A673 (cell line): ENCODE measurements at regions not wholly inside any gene's neighbourhood (a gene's known extent, or its start where the extent isn't known, plus 50 kb on each side); places are given as distances from the start of the nearest gene placed in this dataset.

Experiments used
- BruUV-seq: library from RNA; stranded (reverse); fragments of 400-500 nt; replicated peaks from 2 replicates; lab custom pipeline; 2021; lab: Mats Ljungman, UMichigan
- CTCF ChIA-PET: fragments of 300-600 bp; sonication (Branson Sonifier 250); formaldehyde crosslinking; loops from one replicate; lab custom pipeline; 2022; ENCODE audit warnings: antibody characterized with exemption; lab: Charles Lee
- POLR2A ChIA-PET: fragments of 300-600 bp; sonication (Branson Sonifier 250); formaldehyde crosslinking; loops from one replicate; lab custom pipeline; 2022; ENCODE audit warnings: antibody characterized with exemption; ENCODE audit not compliant: low non-redundant PET; lab: Charles Lee
- DNase-seq: peaks from one replicate; pipeline ENCODE4 v3.0.0-alpha.2; 2015; ENCODE audit warnings: low spot score
- H3K27ac ChIP-seq: fragments of 200-600 bp; sonication (generic); 2 replicates; pipeline ENCODE4 v1.5.1; 2016; ENCODE audit warnings: mixed run types, low read depth, mild to moderate bottlenecking, mixed read lengths, antibody characterized with exemption, low read length; ENCODE audit not compliant: poor library complexity, severe bottlenecking
- H3K27me3 ChIP-seq: fragments of 200-600 bp; sonication (generic); replicated peaks from 2 replicates; pipeline ENCODE4 v1.6.1; 2017; ENCODE audit warnings: mixed run types, low read depth, mild to moderate bottlenecking, mixed read lengths, antibody characterized with exemption, low read length; ENCODE audit not compliant: insufficient read depth, poor library complexity
- H3K36me3 ChIP-seq: fragments of 200-600 bp; sonication (generic); 2 replicates; pipeline ENCODE4 v1.6.1; 2016; ENCODE audit warnings: mixed run types, mild to moderate bottlenecking, mixed read lengths, antibody characterized with exemption, low read length; ENCODE audit not compliant: insufficient read depth, poor library complexity, severe bottlenecking
- H3K4me1 ChIP-seq: fragments of 200-600 bp; sonication (generic); 2 replicates; pipeline ENCODE4 v1.6.1; 2017; ENCODE audit warnings: mixed run types, mild to moderate bottlenecking, mixed read lengths, antibody characterized with exemption, low read length; ENCODE audit not compliant: insufficient read depth, poor library complexity, severe bottlenecking
- H3K4me3 ChIP-seq: fragments of 200-600 bp; sonication (generic); 2 replicates; pipeline ENCODE4 v1.5.1; 2016; ENCODE audit warnings: low read depth, mixed run types, mild to moderate bottlenecking, mixed read lengths, low read length; ENCODE audit not compliant: poor library complexity, severe bottlenecking
- H3K9me3 ChIP-seq: fragments of 200-600 bp; sonication (generic); 2 replicates; pipeline ENCODE4 v1.6.1; 2016; ENCODE audit warnings: mixed run types, low read depth, mild to moderate bottlenecking, mixed read lengths, antibody characterized with exemption, low read length; ENCODE audit not compliant: poor library complexity, severe bottlenecking
- EZH2 ChIP-seq: fragments of 200-600 bp; sonication (generic); IDR thresholded peaks from 2 replicates; pipeline ENCODE4 v1.6.1; 2017; ENCODE audit warnings: borderline replicate concordance, low read depth, mild to moderate bottlenecking, mixed read lengths, antibody characterized with exemption, low read length; ENCODE audit not compliant: poor library complexity, severe bottlenecking
- intact Hi-C: fragments of 100-400 bp; cut with micrococcal nuclease; formaldehyde crosslinking; loops from one replicate; pipeline ENCODE4 v1.10.0; 2022; ENCODE audit not compliant: unreplicated experiment
- TF ChIP-seq, protein P1 (sequence below): fragments of 300-800, 200-600 bp; sonication (generic); conservative IDR thresholded peaks from 2 replicates; pipeline ENCODE4 v1.5.1; 2017; ENCODE audit warnings: low read depth, mild to moderate bottlenecking, antibody characterized with exemption, low read length, moderate library complexity, mixed read lengths

DNA sequence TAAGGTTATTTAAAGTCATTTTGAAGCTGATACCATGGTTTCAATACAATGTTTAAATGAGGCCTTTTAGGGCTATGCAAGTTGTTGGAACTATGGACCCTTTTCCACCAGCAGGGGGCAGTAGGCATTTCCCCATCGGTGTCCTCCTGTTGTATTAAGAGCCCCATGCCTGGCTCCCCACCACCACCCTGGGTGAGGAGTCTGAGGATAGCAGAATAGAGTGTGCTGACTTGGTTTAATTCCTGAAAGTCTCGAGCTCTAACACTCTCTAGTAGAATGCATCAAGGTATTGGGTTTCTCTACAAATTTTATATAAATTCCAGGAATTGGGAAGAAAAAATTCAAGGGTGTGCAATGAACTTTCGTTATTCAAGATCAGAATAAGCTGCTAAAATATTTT, 234.8 kb upstream of the JADE1 start:
- no peaks in the 10 kb centered on the region for H3K27me3 ChIP-seq
- CTCF ChIA-PET: interaction anchor here (0.8 kb wide), 1 partner anchor 11 kb away, joined by 3 read pairs; no protein-coding TSS in a partner anchor
- H3K4me1 ChIP-seq: no peaks in the 10 kb centered on the region
- no peaks in the 10 kb centered on the region for H3K36me3 ChIP-seq
- POLR2A ChIA-PET: no interaction called here
- intact Hi-C loops: loop anchor here (1.0 kb wide), 1 partner anchor 235 kb away; the partner anchor contains the start of gene JADE1
- no peaks in the 10 kb centered on the region for H3K9me3 ChIP-seq
- DNase-seq: peak; percentile 72
- no TSS peak for BruUV-seq
- H3K4me3 ChIP-seq: no peak overlapping the region
- no peak overlapping the region for H3K27ac ChIP-seq
- no peak for TF ChIP-seq EZH2
- TF ChIP-seq, protein P1, sequence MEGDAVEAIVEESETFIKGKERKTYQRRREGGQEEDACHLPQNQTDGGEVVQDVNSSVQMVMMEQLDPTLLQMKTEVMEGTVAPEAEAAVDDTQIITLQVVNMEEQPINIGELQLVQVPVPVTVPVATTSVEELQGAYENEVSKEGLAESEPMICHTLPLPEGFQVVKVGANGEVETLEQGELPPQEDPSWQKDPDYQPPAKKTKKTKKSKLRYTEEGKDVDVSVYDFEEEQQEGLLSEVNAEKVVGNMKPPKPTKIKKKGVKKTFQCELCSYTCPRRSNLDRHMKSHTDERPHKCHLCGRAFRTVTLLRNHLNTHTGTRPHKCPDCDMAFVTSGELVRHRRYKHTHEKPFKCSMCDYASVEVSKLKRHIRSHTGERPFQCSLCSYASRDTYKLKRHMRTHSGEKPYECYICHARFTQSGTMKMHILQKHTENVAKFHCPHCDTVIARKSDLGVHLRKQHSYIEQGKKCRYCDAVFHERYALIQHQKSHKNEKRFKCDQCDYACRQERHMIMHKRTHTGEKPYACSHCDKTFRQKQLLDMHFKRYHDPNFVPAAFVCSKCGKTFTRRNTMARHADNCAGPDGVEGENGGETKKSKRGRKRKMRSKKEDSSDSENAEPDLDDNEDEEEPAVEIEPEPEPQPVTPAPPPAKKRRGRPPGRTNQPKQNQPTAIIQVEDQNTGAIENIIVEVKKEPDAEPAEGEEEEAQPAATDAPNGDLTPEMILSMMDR: peak; percentile 78

DNA sequence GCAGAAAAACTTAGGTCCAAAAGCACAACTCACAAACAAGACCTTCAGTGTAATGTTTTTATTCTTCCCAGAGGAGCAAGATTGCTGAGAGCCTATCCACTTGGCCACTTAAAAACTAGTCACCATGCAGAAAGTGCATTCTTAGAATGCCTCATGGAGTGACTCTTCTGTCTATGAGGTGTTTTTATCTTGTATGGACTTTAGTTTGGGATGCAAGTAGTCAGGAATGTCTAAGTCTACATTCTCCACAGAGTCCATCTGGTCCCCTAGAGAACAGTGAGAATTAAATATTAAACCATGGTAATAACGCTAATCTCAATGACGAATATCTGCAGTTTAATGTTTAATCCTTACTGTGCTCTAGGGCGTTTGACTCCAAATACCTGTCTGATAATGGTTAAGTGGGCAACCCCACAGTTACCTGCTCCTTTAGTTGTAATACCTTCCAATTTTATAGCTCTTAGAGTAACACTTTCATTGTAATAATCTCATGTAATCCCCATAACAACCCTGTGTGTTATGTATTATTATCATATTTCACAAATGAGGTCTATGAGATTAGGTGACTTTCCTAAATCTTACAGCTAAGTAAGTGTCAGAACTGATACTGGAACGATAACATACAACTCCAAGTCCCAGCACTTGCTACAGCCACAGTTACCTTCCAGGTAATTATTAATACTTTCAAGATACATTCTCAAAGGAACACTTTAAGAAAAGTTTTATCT, 235.6 kb upstream of the JADE1 start:
- Histone ChIP-seq H3K36me3 (no peaks in the 10 kb centered on the region), H3K27ac (no peak overlapping the region), H3K9me3 (no peaks in the 10 kb centered on the region), H3K27me3 (no peaks in the 10 kb centered on the region), H3K4me1 (no peaks in the 10 kb centered on the region), H3K4me3 (no peak overlapping the region)
- TF ChIP-seq EZH2: no peak
- TF ChIP-seq, protein P1: no peak
- POLR2A ChIA-PET: no interaction called here
- no peak for DNase-seq
- no TSS peak for BruUV-seq
- CTCF ChIA-PET: no interaction called here
- intact Hi-C loops: loop anchor here (1.0 kb wide), 1 partner anchor 235 kb away; the partner anchor contains the start of gene JADE1

DNA sequence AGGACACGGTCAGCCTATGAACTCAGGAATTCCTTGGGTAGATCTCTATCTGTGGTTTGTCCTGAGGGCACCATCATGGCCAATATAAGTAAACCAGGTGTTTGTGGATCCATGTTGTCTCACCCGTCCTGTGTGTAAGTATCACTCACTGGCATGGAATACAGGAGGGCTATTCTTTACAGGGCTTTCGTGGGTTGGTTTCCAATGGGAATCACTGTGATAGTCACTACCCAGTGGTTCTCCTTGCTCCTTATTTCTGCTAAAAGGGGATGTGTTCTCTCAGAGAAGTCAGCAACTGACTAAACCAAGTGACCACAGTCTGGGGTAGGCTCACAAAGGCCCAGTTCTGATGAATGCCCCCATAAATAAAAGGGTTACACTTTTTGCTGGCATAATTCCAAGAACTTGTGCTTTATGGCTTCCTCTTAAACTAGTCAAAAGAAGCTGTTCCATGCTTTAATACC, 236.7 kb upstream of the JADE1 start:
- Histone ChIP-seq H3K9me3 (no peaks in the 10 kb centered on the region), H3K27ac (no peak overlapping the region), H3K4me3 (no peak overlapping the region), H3K36me3 (no peaks in the 10 kb centered on the region), H3K27me3 (no peaks in the 10 kb centered on the region), H3K4me1 (no peaks in the 10 kb centered on the region)
- ChIA-PET CTCF (no interaction called here), POLR2A (interaction anchor here (0.6 kb wide), 1 partner anchor 11 kb away, joined by 3 read pairs; no protein-coding TSS in a partner anchor)
- TF ChIP-seq, protein P1: no peak
- no peak for TF ChIP-seq EZH2
- no peak for DNase-seq
- BruUV-seq: no TSS peak
- intact Hi-C loops: no loop called here
